GM19467 (cell line): ENCODE measurements at regions not wholly inside any gene's neighbourhood (a gene's known extent, or its start where the extent isn't known, plus 50 kb on each side); places are given as distances from the start of the nearest gene placed in this dataset.

Source experiments
- ATAC-seq: cut with Tn5 transposase; IDR thresholded peaks from one replicate; pipeline ENCODE4 v1.9.1; 2021; ENCODE audit warnings: mild to moderate bottlenecking, moderate library complexity; ENCODE audit not compliant: unreplicated experiment

DNA sequence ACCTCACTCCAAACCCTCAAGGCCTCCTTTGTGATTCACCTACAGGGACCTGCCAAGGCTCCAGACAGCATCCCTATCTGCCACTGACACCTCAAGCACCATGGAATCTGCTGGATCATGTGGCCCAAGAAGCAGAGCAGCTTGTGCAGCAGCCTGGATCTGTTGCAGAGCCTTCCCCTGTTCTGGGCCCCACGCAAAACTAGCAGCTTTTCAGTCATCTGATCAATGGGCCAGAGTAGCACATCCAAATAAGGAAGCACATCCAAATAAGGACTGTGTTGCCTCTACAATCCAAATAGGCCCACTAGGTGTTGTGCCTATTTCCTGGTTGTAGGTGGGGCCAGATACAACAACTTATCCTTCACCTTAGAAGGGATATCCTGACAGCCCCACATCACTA is 97.1 kb upstream of the GNAO1 start:
- ATAC-seq = no peak

DNA sequence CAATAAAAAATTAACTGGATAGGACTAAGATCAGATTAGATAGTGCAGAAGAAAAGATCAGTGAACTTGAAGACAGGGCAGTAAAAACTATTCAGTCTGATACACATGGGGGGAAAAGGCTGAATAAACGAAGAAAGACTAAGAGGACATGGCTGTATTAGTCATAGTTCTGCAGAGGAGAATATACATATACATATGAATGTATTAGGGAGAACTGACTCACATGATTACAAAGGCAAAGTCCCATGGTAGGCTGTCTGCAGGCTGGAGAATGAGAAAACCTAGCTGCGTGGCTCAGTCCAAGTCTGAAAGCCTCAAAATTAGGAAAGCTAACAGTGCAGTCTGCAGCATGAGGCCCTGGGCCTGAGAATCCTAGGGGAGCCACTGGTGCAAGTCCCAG is 98.2 kb upstream of the GNAO1 start:
- ATAC-seq = no peak

DNA sequence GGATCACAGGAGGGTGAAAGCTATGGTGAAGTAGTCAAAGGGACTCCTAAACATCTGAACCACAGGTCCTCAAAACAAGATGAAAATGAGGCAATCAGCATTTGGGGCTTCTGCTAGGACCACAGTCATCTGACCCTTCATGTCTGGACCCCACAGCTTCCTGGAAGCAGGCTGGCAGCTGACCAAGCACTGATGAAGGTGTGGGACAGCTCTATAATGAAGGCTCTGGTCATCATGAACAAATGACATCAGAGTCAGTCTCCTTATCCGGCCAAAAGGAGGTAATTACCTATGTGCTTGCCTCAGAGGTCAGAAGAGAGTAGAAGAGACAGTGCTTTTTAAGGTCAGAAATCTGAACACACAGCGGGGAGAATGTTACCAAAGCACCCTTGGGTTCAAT is 101.2 kb upstream of the GNAO1 start:
- ATAC-seq = no peak

DNA sequence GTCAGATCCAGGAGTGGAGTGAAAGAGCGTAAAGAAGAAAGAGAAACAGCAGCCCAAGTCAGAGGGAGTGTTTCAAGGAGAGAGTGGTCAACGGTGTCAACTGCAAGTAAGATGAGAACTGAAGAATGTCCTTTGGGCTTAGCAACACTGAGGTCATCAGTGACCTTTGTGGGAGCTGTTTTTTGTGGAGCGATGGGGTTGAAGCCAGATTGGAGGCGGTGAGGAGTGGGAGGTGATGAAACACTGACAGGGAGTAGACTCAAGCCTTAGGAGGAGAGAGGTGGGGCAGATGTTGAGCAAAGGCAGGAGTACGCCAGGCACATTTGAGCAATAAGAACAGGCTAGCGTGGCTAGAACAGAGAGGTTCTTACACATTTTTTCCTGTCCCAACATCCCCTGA is 103.7 kb upstream of the GNAO1 start:
- no peak for ATAC-seq

DNA sequence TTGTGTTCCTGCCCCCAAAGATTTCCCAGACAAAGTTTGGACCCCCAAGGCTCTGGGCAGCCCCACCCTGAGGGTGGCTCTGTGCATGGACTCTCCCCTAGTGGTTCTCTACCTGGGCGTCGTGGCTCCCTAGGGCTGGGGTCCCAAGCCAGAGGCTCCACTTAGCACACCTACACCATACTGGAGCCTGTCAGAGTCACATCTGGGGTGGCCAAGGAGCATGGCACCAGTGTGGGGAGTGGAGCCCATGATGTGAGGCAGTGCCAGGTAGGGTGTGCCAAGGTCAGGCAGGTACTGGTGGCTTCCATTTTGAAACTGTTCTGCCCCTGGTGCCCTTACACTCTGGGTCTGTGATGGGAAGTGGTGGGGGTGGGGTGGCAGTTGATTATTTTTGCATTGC is 109.9 kb upstream of the GNAO1 start:
- no peak for ATAC-seq

DNA sequence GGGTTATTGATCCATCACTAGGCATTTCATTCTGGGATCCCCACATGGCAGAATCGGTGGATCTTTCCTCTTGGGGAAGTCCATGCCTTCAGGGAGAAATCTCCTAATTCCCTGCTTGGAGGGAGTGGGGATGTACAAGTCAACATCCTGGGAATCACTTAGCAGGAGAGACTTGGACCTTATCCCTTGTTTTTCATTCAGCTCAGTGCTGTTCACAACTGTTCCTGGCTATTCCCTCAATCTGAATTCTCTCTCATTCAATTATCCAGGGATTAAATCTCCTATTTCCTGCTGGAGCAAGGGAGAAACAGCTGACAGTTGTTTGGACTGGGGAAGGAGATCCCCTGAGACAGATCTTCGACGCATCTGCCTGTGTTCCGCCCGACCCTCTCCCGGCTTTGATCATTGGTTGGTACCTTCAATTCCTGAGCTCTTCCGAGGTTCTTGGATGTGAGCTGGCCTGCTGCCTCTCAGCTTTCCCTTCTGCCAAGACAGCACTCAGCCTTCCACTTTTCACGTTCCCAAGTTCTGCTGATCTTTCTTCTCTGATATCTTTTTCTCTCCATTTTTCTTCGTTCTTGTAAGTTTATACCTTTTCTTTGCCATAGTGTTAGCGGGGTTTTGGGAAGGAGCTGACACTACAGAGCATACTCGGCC is 115.4 kb upstream of the GNAO1 start:
- no peak for ATAC-seq

DNA sequence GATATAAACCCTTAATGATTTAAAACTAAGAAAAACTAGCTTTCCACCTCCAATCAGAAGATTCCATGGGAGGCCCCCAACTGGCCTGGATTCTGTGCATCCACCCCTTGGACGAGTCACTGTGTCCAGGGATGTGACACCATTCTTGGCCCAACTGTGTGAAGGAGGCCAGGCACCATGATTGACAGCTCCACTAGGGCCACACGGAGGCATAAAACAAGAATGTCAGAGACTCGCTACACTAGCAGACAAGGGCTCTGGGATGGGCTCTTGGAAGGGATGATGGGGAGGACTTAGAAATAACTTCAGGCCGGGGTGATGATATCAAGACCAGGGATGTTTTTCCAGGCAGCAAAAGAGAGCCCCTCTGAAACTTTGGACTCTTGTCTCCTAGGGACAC is 117.8 kb upstream of the GNAO1 start:
- ATAC-seq = no peak

DNA sequence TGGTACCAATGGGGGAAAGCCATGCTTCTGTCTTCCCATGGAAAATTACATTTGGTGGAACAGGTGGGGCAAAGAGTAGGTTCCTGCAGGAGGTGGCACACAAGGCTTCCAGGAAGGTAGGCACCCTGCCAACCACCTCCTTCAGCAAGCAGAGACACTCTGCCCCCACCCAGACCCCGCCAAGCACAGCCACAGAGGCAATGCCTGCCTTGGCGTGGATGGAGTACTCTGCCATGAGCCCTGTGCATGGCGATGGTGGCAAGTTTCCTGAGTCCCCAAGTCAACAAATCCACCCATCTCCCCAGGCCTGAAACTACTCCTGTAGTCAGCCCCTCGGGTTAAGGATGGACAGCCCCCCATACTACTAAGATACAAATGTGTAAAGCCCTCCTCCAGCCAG is 119.2 kb upstream of the GNAO1 start:
- no peak for ATAC-seq

DNA sequence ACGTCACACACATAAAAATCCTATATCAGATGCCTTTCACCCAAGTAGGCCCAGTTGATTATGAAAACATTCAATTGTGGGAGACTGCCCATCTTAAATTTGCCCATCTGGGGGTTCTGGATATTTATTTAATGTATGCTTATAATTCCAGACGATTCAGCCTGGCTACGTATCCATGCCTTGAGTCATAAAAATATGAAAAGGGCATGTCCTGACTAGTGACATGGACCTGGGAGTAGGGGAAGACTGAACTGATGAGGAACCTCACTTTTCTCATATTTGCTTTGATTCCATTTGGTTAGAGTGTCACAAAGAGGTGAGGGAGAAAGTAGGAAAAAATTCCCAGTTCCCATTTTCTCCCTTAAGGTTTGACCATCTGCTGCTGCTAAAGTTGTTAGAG is 122.5 kb upstream of the GNAO1 start:
- ATAC-seq = no peak

DNA sequence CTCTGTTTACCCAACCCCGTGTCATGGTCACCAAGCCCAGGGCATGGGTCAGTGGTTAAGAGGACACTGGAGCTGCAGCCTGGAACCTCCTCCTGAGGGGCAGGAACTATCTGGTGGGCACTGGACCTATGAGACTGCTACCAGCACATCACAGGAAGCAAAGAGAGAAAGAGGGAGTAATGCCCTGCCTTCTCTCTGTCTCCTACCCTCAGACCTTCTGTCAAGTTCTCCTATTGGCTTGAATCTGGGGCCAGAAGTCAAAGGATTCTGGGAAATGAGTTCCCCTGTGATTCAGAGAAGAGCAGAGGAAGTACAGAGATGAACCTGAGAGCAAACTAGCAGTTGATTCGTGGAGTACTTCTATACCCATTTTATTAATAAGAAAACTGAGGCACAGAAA is 123.0 kb upstream of the GNAO1 start:
- no peak for ATAC-seq

DNA sequence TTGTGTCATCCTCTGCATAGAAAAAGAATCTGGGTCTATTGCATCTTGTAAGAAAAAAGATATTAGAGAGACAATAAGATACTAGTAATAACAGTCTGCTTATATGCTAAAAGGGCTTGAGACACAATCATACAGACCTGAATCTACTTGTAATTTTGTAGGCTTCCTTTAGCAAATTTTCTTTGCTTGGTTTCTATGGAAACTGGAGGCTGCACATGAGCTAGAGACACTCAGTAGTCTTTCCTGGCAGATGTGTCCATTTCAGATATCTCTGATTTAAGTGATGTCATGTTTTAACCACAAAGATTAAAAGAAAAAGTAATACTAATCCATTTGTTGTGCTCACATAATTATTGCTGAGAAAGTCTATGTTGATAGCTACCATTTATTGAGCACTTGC is 123.9 kb upstream of the GNAO1 start:
- no peak for ATAC-seq

DNA sequence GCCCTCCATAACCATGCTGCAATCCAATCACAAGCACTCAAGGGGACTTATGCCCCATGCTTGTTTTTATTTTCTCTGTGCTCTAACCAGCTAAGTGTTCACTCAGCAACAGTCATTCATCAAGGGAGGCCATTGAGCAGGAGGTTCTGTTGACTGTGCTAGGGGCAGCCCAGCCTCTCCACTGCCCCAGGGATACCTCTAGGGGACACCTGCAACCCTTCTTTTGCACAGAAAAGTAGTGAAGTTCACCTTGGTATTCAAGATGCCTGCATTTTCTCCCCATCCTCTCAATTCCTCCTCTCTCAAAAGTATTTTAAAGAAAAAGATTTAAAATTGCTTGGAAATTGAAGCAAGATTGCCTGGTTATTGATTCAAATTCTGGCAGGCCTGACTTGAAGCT is 124.7 kb upstream of the GNAO1 start:
- ATAC-seq = no peak

DNA sequence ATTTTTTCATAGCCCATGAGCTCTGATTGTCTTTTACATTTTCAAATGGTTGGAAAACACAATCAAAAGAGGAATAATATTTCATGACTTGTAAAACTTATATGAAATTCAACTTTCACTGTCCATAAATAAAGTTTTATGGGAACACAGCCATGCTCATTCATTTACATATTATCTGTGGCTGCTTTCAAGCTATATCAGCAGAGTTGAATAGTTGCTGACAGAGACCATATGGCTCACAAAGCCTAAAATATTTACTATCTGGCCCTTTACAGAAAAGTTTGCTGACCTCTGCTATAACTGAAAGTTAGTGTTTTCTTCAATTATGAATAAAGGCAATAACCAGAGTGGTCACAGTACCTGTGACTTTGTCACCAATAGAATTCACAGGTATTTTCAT is 128.2 kb upstream of the GNAO1 start:
- ATAC-seq = no peak

DNA sequence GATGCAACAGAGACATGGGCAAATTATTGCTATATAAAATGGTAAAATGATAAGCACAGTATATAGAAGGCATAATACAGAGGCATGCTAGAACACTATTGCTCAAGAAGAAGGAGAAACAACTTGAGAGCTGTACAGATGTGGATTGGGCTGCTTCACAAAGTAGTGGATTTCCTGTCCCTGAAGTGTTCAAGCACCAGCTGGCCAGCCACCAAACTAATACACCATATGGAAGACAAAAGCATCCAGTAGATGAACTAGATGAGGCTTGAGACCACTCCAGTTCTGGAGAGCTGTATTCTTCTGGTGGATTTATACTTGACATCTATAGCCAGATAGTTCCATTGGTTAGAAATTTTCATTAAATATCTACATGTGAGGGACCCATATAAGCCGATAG is 134.1 kb upstream of the GNAO1 start:
- ATAC-seq = no peak

DNA sequence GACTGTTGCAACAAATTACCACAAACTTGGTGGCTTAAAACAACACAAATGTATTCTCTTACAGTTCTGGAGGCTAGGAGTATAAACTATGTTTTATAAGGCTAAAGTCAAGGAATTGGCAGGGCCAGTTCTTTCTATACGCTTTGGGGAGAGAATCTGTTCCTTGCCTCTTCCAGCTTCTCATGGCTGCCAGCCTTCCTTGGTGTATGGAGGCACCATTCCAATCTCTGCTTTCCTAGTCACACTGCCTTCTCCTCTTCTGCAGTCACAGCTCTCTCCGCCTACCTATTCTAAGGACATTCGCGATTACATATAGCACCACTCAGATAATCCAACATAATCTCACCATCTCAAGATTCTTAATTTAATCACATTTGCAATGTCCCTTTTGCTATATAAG is 140.4 kb upstream of the GNAO1 start:
- ATAC-seq = no peak

DNA sequence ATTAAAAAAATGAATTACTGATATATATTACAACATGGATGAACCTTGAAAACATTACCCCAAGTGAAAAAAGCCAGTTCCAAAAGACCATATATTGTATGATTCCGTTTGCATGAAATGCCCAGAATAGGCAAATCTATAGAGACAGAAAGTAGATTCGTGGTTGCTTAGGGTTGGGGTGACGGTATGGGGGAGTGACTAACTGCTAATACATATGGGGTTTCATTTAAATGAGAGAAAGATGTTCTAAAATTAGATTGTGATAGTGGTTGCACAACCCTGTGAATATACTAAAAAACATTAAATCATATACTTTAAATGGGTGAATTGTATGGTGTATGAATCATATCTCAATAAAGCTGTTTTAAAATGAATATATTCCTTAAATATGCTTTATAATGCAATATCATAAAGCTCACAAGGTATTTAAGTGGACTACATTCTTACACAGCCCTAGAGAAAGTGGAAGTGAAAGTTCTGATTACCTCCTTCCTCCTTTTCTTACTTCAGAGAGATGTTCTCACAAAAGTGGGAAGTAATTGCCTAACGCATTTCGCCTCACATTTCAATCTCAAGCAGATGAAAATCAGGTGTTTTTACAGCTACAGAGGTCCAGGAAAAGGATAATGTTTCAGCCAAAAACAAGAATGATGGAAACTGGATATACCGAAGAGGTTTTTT is 142.7 kb upstream of the GNAO1 start:
- peak; percentile 87 for ATAC-seq

DNA sequence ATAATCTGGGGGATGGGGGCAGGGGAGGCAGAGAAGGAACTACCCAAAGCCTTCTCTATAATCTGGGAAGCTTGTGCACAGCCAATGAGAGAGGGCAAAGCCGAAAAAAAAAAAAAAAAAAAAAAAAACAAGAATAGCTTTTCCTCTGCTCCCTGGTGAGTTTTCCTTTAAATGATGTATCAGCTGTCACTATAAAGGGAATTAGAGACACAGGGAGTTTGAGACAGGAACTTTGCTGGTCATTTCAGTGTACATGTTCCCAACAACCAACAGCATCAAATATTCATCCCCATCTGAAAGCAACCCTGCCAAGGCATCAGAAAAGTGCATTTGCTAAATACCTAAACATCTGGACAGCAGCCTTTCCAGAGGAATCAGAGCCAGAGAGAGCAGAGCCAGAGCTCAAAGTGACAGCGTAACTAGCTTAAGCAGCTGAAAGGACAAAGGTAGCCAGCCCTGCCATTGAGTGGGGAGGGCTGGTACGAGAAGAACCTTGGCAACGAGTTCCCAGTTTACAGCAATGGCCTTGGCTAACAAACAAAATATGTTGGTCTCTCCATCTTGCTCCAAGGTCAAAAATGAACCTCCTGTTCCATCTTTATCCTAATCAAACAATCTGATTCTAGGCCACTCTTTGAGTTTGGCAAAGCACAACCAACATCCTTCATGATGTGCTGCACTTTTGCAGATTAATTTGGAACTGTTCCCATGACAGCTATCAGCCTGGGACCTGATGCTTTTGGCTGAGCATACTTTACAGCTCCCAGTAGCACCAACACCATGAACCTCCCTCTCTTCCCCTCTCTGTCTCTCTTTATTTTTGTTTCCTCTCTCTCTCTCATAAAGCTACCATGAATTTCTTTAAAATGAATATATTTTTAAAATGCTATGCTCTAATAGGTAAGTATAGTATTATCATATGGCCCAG is 143.7 kb upstream of the GNAO1 start:
- ATAC-seq = no peak

DNA sequence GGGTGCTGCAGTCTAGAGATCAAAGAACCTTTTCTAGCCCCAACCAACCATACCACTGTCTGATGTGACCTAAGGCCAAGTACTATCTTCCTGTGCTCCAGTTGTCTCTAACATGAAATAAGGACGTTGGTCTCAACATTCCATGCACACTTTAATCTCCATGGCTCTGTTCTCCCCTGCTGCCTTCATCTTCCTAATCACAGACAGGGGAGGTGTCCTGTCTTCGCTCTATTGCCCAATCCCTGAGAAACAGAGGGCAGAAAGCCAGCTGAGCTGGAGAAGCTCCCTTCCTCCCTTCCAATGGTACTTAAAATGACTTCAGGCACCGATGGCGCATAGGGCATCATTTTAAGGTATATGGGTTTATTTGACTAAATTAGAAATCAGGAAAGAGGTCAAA is 148.9 kb upstream of the GNAO1 start:
- ATAC-seq = no peak

DNA sequence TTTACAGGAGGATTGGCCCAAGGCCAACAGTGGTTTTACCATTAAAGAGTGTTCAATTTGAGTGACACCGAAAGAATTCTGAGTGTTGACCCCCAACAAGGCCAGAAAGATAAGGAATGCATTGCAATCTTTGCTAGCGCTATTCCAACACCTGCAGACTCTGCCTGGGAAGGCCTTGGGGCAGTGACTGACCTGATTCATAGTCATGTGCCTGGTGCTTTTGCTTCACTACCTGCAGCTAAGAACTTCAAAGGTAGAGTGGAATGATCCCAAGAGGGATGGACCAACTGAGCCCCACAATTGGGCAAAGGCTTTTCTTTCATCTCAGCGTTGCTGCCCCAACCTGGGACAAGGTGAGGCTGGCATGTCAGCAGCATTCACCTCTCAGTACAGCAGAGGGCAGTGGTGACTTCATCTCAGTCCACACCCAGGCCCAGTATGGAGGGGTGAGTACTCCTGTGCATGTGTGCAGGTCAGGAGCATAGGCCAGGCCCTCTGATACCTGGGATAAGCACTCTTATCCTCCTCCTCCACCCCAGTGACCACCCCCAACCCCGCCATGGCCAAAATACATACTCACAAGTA is 149.6 kb upstream of the GNAO1 start:
- no peak for ATAC-seq

DNA sequence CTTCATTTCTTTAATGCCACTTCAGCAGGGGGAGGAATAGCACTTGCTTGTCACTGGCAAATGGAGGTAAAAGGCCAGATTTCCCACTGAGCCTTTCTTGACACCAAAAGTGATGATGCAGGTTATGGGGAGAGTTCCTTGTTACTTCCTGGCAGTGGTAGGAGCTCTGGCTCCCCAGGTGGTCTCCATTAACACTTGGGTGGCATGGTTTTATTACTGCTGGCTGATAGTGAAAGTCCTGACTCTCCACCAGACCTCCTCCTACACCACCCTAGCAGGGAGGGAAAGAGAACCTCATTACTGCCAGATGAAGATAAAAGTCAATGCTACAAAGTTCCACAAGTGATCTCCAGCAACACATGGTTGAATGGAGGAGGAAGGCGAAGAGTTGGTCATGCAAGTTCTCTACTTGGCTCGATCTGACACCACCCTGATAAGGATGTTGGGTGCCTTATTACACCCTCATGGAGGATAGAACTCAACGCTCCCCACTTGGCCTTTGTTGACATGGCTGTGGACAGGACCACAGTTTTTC is 152.7 kb upstream of the GNAO1 start:
- no peak for ATAC-seq

DNA sequence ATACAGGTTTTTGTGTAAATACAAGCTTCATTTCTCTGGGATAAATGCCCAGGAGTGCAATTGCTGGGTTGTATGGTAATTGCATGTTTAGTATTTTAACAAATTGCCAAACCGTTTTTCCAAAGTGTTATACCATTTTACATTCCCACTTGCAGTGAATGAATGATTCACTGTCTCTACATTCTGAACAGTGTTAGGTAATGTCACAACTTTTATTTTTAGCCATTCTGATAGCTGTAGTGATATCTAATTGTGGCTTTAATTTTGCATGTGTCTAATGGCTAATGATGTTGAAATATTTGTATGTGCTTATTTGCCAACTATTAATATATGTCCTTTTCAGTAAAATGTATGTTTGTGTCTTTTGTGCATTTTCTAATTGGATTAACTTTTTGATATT is 156.9 kb upstream of the CES5A start:
- ATAC-seq = no peak
